ENCODE measurements at regions not wholly inside any gene's neighbourhood (a gene's known extent, or its start where the extent isn't known, plus 50 kb on each side); places are given as distances from the start of the nearest gene placed in this dataset.

- TF ChIP-seq NFYA (IDR thresholded peaks at IDR 0.05; ENCODE audit: borderline replicate concordance, low read depth, low read length) (no peak), GATAD2B (conservative IDR thresholded peaks at IDR 0.05; ENCODE audit: low read depth) (no peak), CTCF (IDR thresholded peaks at IDR 0.05 in 2 of 3, conservative IDR thresholded peaks at IDR 0.05 in 1 of 3; ENCODE audit: control insufficient read depth in 2 of 3, extremely low read depth in 1 of 3, insufficient read depth in 1 of 3, low read depth in 3 of 3, low read length in 3 of 3) (no peak), RAD21 (IDR thresholded peaks at IDR 0.05; ENCODE audit: insufficient read depth, low read depth, low read length) (no peak), CHD4 (IDR thresholded peaks at IDR 0.05) (no peak), PAX8 (IDR thresholded peaks at IDR 0.05) (no peak)
Observed at GRCh38 chrX:152025656-152026440, 51.4 kb upstream of the GABRE start (continued).

GRCh38 chrX:152024710-152025109 is 50.2 kb upstream of the GABRE start:
- no peak overlapping the region for H2AFZ ChIP-seq (ENCODE audit: control insufficient read depth, low read depth, low read length)
- ChIA-PET POLR2A (no interaction called here), CTCF (no interaction called here), SMC1A (ENCODE audit: uncharacterized antibody, unreplicated experiment) (no interaction called here), RAD21 (ENCODE audit: unreplicated experiment) (no interaction called here)
- intact Hi-C loops (cut with micrococcal nuclease; ENCODE audit: unreplicated experiment) (no loop called here), in situ Hi-C loops (cut with MboI) (no loop called here)
- WGBS (ENCODE audit: insufficient coverage, insufficient replicate concordance, low lambda C conversion rate, missing lambda C conversion rate), result 0% methylated on average over 3 of the region's 3 CpGs
- H3K36me3 ChIP-seq (ENCODE audit: control insufficient read depth in 2 of 2, insufficient read depth in 2 of 2, low read length in 1 of 2), result no peaks in the 10 kb centered on the region
- no TSS peak for BruUV-seq (replicated peaks)
- H3K9ac ChIP-seq (ENCODE audit: control insufficient read depth, insufficient read depth, low read length), result no peak overlapping the region
- H3K79me2 ChIP-seq (ENCODE audit: control insufficient read depth, insufficient read depth, low read length), result no peaks in the 10 kb centered on the region
- H3K27ac ChIP-seq (ENCODE audit: control insufficient read depth, insufficient read depth), result no peak overlapping the region
- no peak overlapping the region for H3K4me2 ChIP-seq (ENCODE audit: control insufficient read depth, insufficient read depth)
- FAIRE-seq, result no peak
- H3K27me3 ChIP-seq (replicated peaks in 1 of 2; ENCODE audit: control insufficient read depth in 2 of 2, insufficient read depth in 2 of 2, low read length in 1 of 2), result no peaks in the 10 kb centered on the region
- H3K9me3 ChIP-seq (replicated peaks; ENCODE audit: control insufficient read depth, insufficient read depth, low read length), result no peaks in the 10 kb centered on the region
- H3K4me3 ChIP-seq, result no peak overlapping the region
- ATAC-seq, result no peak
- no peak for DNase-seq (ENCODE audit: low read depth, low spot score)
- no peaks in the 10 kb centered on the region for H3K4me1 ChIP-seq (ENCODE audit: control insufficient read depth, insufficient read depth, low read length)
- H4K20me1 ChIP-seq (ENCODE audit: control insufficient read depth, insufficient read depth), result no peaks in the 10 kb centered on the region; the same call in 1 of the 2 replicates
- no peak for TF ChIP-seq HDAC2 (IDR thresholded peaks at IDR 0.05)
- no peak for TF ChIP-seq IKZF2 (IDR thresholded peaks at IDR 0.05)
- TF ChIP-seq MYC (IDR thresholded peaks at IDR 0.05; ENCODE audit: insufficient read depth, insufficient read length, insufficient replicate concordance, low read length, severe bottlenecking), result no peak
- no peak for TF ChIP-seq NR2F1 (conservative IDR thresholded peaks at IDR 0.05)
- no peak for TF ChIP-seq CHD2 (IDR thresholded peaks at IDR 0.05; ENCODE audit: borderline replicate concordance, low read depth, low read length)
- TF ChIP-seq ATF7 (IDR thresholded peaks at IDR 0.05; ENCODE audit: low read depth), result no peak
- no peak for TF ChIP-seq USF2 (IDR thresholded peaks at IDR 0.05; ENCODE audit: borderline replicate concordance, low read depth, low read length)
- TF ChIP-seq FOS (IDR thresholded peaks at IDR 0.05; ENCODE audit: borderline replicate concordance, extremely low read depth, insufficient read length), result no peak
- TF ChIP-seq STAT1 (conservative IDR thresholded peaks at IDR 0.05), result no peak
- no peak for TF ChIP-seq NFXL1 (IDR thresholded peaks at IDR 0.05; ENCODE audit: borderline replicate concordance)
- TF ChIP-seq EP300 (IDR thresholded peaks at IDR 0.05; ENCODE audit: borderline replicate concordance in 1 of 2, control insufficient read depth in 1 of 2, low read depth in 2 of 2, low read length in 2 of 2), result no peak
- no peak for TF ChIP-seq RB1 (IDR thresholded peaks at IDR 0.05; ENCODE audit: borderline replicate concordance)

All from GM12878 (cell line).